ENCODE measurements at regions not wholly inside any gene's neighbourhood (a gene's known extent, or its start where the extent isn't known, plus 50 kb on each side); places are given as distances from the start of the nearest gene placed in this dataset.

DNA sequence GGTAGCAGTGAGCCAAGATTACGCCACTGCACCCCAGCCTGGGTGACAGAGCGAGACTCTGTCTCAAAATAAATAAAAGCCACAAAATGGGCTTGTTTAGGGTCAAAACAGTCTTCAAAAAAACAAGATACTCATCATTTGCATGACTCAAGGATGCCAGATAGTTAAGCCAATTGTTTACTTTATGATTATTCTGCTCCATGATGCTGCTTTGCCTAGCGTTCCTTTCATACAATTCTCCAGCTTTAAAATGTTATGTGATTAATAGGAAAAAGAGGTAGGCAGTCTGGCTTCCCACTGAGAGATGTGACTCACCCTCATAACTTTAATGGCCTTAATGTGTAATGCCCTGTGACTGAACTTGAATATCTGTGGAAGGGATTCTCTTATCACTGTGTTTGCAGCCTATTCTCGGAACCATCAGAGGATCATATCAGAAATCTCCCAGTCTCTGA is 364.6 kb upstream of the TRPC7 start:
- TF ChIP-seq CTCF (IDR thresholded peaks at IDR 0.05) (no peak), EP300 (IDR thresholded peaks at IDR 0.05) (no peak), POLR2A (IDR thresholded peaks at IDR 0.05) (no peak), POLR2AphosphoS5 (IDR thresholded peaks at IDR 0.05) (no peak)
